ENCODE measurements at regions not wholly inside any gene's neighbourhood (a gene's known extent, or its start where the extent isn't known, plus 50 kb on each side); places are given as distances from the start of the nearest gene placed in this dataset.

GRCh38 chr10:94235461-94235860, 127.3 kb downstream of the NOC3L start:
- TF ChIP-seq CTCF (IDR thresholded peaks at IDR 0.05) (no peak), POLR2A (IDR thresholded peaks at IDR 0.05) (no peak)

All from body of pancreas (tissue), 4 donors.